Renal cortical epithelial cell (primary cell): ENCODE measurements at regions not wholly inside any gene's neighbourhood (a gene's known extent, or its start where the extent isn't known, plus 50 kb on each side); places are given as distances from the start of the nearest gene placed in this dataset.
A peak's percentile ranks its signal among the peaks of the same experiment; 100 is the strongest.

Experiments used
- DNase-seq: peaks from one replicate; pipeline ENCODE4 v3.0.0-alpha.2; 2011; ENCODE audit warnings: low read depth

- DNase-seq: no peak
Observed at GRCh38 chr5:143497749-143498148, 94.3 kb upstream of the NR3C1 start.

DNA sequence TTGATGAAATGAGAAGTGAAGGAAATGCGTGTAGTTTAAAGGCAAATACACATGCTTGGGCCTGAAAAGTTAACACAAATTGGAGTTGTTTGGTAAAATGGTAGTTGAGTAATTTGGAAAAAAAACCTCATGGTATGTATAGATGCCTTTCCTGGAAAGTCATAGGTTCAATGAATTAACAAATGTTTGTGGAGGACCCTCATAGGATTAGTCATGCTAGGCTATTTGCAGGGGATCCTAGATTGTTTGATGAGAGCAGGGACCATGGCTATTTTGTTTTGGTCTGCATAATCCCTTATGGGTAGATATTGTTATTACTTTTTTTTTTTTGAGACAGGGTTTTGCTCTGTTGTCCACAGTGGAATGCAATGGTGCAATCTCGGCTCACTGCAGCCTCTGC, 93.5 kb upstream of the NR3C1 start:
- no peak for DNase-seq

DNA sequence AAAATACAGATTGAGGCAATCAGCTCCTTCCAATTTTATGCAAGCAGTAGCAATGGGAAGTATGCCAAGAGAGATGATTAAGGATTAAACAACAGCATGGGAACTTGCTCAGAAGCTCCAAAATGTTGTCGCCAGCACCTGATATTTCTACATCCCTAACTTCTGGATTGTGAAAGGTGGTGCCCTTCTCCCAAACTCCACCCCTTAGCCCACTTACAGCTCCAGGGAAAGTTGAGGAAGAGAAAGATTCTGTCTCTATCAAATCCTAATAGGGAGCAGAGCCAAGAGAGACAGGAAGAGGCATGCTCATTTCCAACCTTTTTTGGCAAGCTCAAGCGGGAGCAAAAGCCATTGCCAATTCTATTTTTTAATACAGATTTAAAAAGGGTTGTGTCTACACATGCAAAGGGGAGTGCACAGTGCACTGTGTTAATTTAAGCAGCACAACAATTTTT, 92.4 kb upstream of the NR3C1 start:
- peak; percentile 74 for DNase-seq

GRCh38 chr5:143495110-143495509, 91.6 kb upstream of the NR3C1 start:
- peak; percentile 74 for DNase-seq

DNA sequence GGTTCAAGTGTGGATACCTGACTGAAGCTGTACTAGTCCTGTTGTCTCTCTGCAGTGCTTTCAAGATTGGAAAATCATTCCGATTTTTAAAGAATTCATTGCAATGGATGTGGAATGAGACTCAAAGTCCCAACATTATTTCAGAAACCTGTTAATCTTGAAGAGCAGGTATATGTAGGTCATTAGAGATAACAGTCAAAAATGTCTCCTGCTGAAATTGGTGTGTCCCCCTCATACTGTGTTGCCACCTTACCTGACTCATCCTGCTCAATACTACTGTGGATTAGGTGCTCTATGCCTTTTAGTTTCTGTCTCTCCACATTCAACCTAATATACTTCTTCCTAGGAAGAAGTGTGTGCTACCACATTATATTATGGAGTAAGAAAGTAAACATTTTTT, 91.1 kb upstream of the NR3C1 start:
- no peak for DNase-seq

GRCh38 chr5:143494162-143494561, 90.7 kb upstream of the NR3C1 start:
- DNase-seq: peak; percentile 84

GRCh38 chr5:143492783-143493182, 89.3 kb upstream of the NR3C1 start:
- no peak for DNase-seq

GRCh38 chr5:143491646-143492045, 88.2 kb upstream of the NR3C1 start:
- peak; percentile 70 for DNase-seq

- DNase-seq: no peak
Observed at GRCh38 chr5:143488381-143488780, 84.9 kb upstream of the NR3C1 start.

DNA sequence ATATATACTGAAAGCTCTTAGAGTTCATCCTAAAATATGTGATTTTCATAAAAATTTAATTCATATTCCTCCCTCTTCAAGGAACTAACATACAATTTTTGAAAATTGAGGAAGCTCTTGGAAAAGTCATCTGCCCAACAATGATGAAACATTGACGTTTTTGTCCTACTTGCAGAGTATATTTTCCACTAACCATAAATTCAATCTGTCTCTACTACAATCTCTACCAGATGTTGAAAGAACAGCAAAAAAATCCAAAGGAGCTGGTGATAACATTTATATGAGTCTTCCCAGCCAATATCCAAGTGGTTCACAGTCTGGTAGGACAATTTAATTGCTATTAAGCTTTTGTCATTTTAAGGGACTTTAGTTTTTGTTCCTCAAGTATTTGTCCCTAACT, 81.1 kb upstream of the NR3C1 start:
- no peak for DNase-seq

- DNase-seq: peak; percentile 24
Observed at GRCh38 chr5:143481697-143482531, 78.4 kb upstream of the NR3C1 start.

DNA sequence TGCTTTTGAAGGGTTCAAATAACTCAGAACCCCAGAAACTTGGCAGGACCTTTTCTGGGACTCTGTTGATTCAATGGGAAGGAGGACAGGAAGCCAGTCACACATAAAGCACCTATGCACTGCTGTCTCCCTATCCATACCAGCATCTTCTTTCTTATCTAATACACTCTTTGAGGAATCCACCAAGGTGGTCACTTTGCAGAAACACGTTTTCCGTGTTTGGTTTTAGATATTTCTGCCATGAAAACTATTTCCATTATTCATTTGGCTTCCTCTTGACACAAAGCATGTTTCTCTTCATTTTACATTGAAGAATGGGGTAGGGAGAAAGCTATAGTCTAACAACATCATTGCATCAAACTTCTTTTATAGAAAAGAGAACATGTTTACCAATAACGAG, 76.5 kb upstream of the NR3C1 start:
- DNase-seq: no peak

DNA sequence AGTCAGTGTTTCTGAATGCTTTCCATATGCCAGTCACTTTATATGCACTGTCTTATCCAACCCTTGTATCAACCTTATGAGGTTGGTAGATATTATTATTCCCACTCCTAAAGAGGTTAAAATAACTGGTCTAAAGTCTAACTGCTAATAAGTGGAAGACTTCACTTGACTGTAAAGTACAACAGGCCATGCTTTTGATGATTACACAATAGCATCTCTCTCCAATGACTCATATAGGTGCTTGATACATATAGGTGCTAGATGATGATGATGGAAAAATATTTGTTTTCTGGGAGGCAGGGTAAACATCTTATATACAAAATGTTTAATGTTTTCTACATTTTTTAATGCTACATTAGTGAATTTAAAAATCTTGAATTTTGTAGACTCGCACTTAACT, 75.9 kb upstream of the NR3C1 start:
- DNase-seq: peak; percentile 68

- DNase-seq: no peak
Observed at GRCh38 chr5:143476601-143477211, 73.2 kb upstream of the NR3C1 start.

- no peak for DNase-seq
Observed at GRCh38 chr5:143474616-143475015, 71.1 kb upstream of the NR3C1 start.

GRCh38 chr5:143473481-143473880, 70.0 kb upstream of the NR3C1 start:
- DNase-seq: no peak

GRCh38 chr5:143472576-143472975, 69.1 kb upstream of the NR3C1 start:
- no peak for DNase-seq

GRCh38 chr5:143471666-143472464, 68.4 kb upstream of the NR3C1 start:
- DNase-seq: no peak

- peak; percentile 93 for DNase-seq
Observed at GRCh38 chr5:143471041-143471509, 67.6 kb upstream of the NR3C1 start.

DNA sequence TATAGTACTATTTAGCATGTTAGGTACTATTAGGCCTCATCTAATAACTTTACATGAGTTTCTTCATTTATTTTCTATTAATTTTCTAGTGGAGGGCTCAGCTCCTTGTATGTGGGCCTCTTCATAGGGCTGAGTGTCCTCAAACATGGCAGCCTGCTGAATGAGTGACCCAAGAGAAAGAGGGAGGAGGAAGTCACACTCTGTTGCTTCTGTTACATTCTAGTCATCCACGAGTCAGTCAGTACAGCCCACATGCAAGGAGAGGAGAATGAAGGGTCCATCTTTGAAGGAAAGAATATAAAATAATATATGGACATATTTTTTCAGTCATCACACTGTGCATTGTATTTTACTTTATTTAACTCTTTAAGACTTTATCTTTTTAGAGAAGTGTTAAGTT, 66.6 kb upstream of the NR3C1 start:
- DNase-seq: peak; percentile 71

GRCh38 chr5:143469125-143469524, 65.6 kb upstream of the NR3C1 start:
- no peak for DNase-seq

DNA sequence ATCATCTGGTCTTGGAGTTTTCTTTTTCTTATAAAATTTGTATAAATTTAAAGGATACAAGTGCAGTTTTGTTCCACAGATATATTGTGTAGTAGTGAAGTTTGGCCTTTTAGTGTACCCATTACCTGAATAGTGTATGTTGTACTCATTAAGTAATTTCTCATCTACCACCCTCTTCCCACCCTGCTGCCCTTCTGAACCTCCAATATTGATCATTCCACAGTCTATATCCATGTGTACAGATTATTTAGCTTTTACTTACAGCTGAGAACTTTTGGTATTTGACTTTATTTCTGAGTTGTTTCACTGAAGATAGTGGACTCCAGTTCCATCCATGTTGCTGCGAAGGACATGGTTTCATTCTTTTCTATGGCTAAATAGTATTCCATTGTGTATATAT, 63.1 kb upstream of the NR3C1 start:
- DNase-seq: no peak
